ENCODE measurements at regions not wholly inside any gene's neighbourhood (a gene's known extent, or its start where the extent isn't known, plus 50 kb on each side); places are given as distances from the start of the nearest gene placed in this dataset.

GRCh38 chr15:93811305-93811704, 420.1 kb upstream of the MCTP2 start:
- no peaks in the 10 kb centered on the region for H3K79me2 ChIP-seq (ENCODE audit: control insufficient read depth, insufficient read depth, low read length)
- no peak overlapping the region for H3K4me2 ChIP-seq (ENCODE audit: low read length)
- WGBS (ENCODE audit: extremely low coverage, insufficient coverage, low lambda C conversion rate) = no CpG with 5 or more reads among the region's 5 CpGs
- H3K23ac ChIP-seq (ENCODE audit: low read length) = no peak overlapping the region
- no peak overlapping the region for H3K9ac ChIP-seq (ENCODE audit: low read length)
- H2BK15ac ChIP-seq (replicated peaks; ENCODE audit: low read depth) = no peak overlapping the region
- no peak overlapping the region for H3K4ac ChIP-seq (ENCODE audit: low read depth, low read length)
- no peak overlapping the region for H3K18ac ChIP-seq (ENCODE audit: low read length)
- no peak overlapping the region for H3K4me3 ChIP-seq (ENCODE audit: low read length)
- H3K56ac ChIP-seq (ENCODE audit: low read length) = no peak overlapping the region
- H2BK5ac ChIP-seq (ENCODE audit: low read length) = no peak overlapping the region
- no peaks in the 10 kb centered on the region for H3K36me3 ChIP-seq (ENCODE audit: control insufficient read depth, insufficient read depth, low read length)
- H4K8ac ChIP-seq (ENCODE audit: low read depth, low read length) = no peak overlapping the region
- DNase-seq = no peak
- no peak overlapping the region for H4K5ac ChIP-seq (ENCODE audit: low read length)
- no peak overlapping the region for H3K27ac ChIP-seq (ENCODE audit: low read depth, low read length)
- H3K27me3 ChIP-seq (ENCODE audit: insufficient read depth, low read length, poor library complexity) = no peaks in the 10 kb centered on the region
- no peaks in the 10 kb centered on the region for H3K79me1 ChIP-seq (ENCODE audit: low read length)
- no peak overlapping the region for H2BK120ac ChIP-seq (ENCODE audit: low read depth, low read length)
- H3K4me1 ChIP-seq (ENCODE audit: control insufficient read depth, low read depth, low read length) = no peaks in the 10 kb centered on the region
- no peak overlapping the region for H2AK5ac ChIP-seq (ENCODE audit: low read length)

DNA sequence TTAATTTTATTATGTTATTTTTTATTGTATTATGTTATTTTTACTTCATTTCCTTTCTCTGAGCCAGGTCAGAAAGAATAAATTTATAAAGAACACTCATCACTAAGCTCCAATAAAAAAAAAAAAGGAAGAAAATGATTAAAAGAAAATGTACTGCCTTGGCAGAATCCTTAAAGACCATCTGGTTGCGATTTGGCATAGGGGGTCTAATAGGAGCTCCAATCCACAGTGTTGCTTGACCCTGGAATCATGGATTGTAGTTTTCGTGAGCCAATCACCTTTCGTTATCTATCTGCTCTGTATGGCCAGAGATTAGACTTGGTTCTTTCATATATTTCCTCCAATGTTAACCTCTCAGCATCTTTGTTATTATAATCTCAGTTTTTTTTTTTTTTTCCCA, 421.8 kb upstream of the MCTP2 start:
- Histone ChIP-seq H2BK5ac (ENCODE audit: low read length) (no peak overlapping the region), H3K4ac (ENCODE audit: low read depth, low read length) (no peak overlapping the region), H3K4me3 (ENCODE audit: low read length) (no peak overlapping the region), H3K79me1 (ENCODE audit: low read length) (no peaks in the 10 kb centered on the region), H4K8ac (ENCODE audit: low read depth, low read length) (no peak overlapping the region), H2AK5ac (ENCODE audit: low read length) (no peak overlapping the region), H2BK15ac (replicated peaks; ENCODE audit: low read depth) (no peak overlapping the region), H3K4me2 (ENCODE audit: low read length) (no peak overlapping the region), H3K79me2 (ENCODE audit: control insufficient read depth, insufficient read depth, low read length) (no peaks in the 10 kb centered on the region), H3K18ac (ENCODE audit: low read length) (no peak overlapping the region), H3K9ac (ENCODE audit: low read length) (no peak overlapping the region), H2BK120ac (ENCODE audit: low read depth, low read length) (no peak overlapping the region), H3K4me1 (ENCODE audit: control insufficient read depth, low read depth, low read length) (no peaks in the 10 kb centered on the region), H3K27me3 (ENCODE audit: insufficient read depth, low read length, poor library complexity) (no peaks in the 10 kb centered on the region), H3K23ac (ENCODE audit: low read length) (no peak overlapping the region), H3K27ac (ENCODE audit: low read depth, low read length) (no peak overlapping the region), H3K36me3 (ENCODE audit: control insufficient read depth, insufficient read depth, low read length) (no peaks in the 10 kb centered on the region), H3K56ac (ENCODE audit: low read length) (no peak overlapping the region), H4K5ac (ENCODE audit: low read length) (no peak overlapping the region)
- no CpG with 5 or more reads among the region's 3 CpGs for WGBS (ENCODE audit: extremely low coverage, insufficient coverage, low lambda C conversion rate)
- no peak for DNase-seq

DNA sequence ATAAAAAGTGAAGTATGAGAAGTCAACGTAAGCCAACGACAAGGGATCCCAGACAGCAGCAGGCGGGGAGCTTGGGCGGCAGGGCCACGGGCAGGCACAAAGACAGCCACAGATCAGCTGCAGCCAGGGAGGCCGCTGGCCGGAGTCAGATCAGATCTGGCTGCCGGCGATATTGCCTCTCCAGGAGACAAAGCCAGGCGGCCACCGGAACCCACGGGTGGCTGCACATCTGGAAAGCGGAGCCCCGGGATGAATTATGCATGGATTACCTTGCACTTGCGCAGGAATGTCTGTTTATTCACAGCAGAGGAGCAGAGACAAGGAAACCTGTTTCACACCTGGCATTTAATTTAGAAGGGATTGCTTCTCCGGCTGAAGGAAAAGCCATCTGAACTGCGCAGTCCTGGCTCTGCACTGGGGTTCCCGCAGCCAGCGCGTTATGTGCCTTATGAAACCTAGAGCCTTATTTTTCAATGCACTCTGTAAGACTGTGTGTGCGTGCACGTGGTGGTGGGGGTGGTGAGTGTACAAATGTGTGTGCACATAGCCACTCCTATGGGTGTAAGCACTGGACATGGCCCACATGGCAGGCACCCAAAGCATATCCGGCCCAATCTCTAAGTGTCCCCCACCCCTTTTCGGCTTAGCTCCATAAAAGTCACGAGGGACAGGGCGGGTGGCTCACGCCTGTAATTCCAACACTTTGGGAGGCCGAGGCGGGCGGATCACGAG, 427.8 kb upstream of the MCTP2 start:
- Histone ChIP-seq H2BK5ac (ENCODE audit: low read length) (no peak overlapping the region), H3K56ac (ENCODE audit: low read length) (no peak overlapping the region), H3K79me1 (ENCODE audit: low read length) (no peaks in the 10 kb centered on the region), H3K18ac (ENCODE audit: low read length) (no peak overlapping the region), H3K9ac (ENCODE audit: low read length) (no peak overlapping the region), H3K23ac (ENCODE audit: low read length) (no peak overlapping the region), H3K27me3 (ENCODE audit: insufficient read depth, low read length, poor library complexity) (no peaks in the 10 kb centered on the region), H3K4ac (ENCODE audit: low read depth, low read length) (no peak overlapping the region), H4K5ac (ENCODE audit: low read length) (no peak overlapping the region), H3K4me2 (ENCODE audit: low read length) (no peak overlapping the region), H3K36me3 (ENCODE audit: control insufficient read depth, insufficient read depth, low read length) (no peaks in the 10 kb centered on the region), H3K79me2 (ENCODE audit: control insufficient read depth, insufficient read depth, low read length) (no peaks in the 10 kb centered on the region), H4K8ac (ENCODE audit: low read depth, low read length) (no peak overlapping the region), H3K4me1 (ENCODE audit: control insufficient read depth, low read depth, low read length) (no peaks in the 10 kb centered on the region), H2BK15ac (replicated peaks; ENCODE audit: low read depth) (no peak overlapping the region), H2AK5ac (ENCODE audit: low read length) (no peak overlapping the region), H3K4me3 (ENCODE audit: low read length) (no peak overlapping the region), H2BK120ac (ENCODE audit: low read depth, low read length) (no peak overlapping the region), H3K27ac (ENCODE audit: low read depth, low read length) (no peak overlapping the region)
- no peak for DNase-seq
- WGBS (ENCODE audit: extremely low coverage, insufficient coverage, low lambda C conversion rate) = no CpG with 5 or more reads among the region's 31 CpGs

DNA sequence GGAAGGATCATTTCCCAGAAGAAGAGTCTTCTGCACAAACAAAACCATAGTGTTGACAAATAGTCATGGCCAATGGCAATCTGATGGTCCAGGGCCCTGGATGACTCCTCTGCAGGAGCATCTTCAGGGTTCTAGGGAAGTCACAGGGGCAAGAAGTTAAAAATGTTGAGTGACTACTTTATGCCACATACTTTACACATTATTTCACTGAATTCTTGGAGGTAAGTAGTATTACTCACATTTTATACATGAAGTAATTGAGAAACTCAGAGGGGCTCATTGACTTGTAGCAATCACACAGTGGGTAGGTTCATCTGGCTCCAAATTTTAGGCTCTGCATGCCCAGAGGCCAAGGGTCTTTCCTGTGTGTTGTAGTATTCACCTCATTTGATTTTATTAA, 430.2 kb upstream of the MCTP2 start:
- Histone ChIP-seq H3K4me2 (ENCODE audit: low read length) (no peak overlapping the region), H3K27me3 (ENCODE audit: insufficient read depth, low read length, poor library complexity) (no peaks in the 10 kb centered on the region)

GRCh38 chr15:93800805-93801204, 430.6 kb upstream of the MCTP2 start:
- Histone ChIP-seq H3K18ac (ENCODE audit: low read length) (no peak overlapping the region), H2BK15ac (replicated peaks; ENCODE audit: low read depth) (no peak overlapping the region), H3K36me3 (ENCODE audit: control insufficient read depth, insufficient read depth, low read length) (no peaks in the 10 kb centered on the region), H3K4me3 (ENCODE audit: low read length) (no peak overlapping the region), H3K27me3 (ENCODE audit: insufficient read depth, low read length, poor library complexity) (no peaks in the 10 kb centered on the region), H2BK5ac (ENCODE audit: low read length) (no peak overlapping the region), H3K4ac (ENCODE audit: low read depth, low read length) (no peak overlapping the region), H4K5ac (ENCODE audit: low read length) (no peak overlapping the region), H2BK120ac (ENCODE audit: low read depth, low read length) (no peak overlapping the region), H3K4me1 (ENCODE audit: control insufficient read depth, low read depth, low read length) (no peaks in the 10 kb centered on the region), H3K56ac (ENCODE audit: low read length) (no peak overlapping the region), H3K23ac (ENCODE audit: low read length) (no peak overlapping the region), H3K79me2 (ENCODE audit: control insufficient read depth, insufficient read depth, low read length) (no peaks in the 10 kb centered on the region), H3K9ac (ENCODE audit: low read length) (no peak overlapping the region), H3K27ac (ENCODE audit: low read depth, low read length) (no peak overlapping the region), H2AK5ac (ENCODE audit: low read length) (no peak overlapping the region), H3K79me1 (ENCODE audit: low read length) (no peaks in the 10 kb centered on the region), H4K8ac (ENCODE audit: low read depth, low read length) (no peak overlapping the region), H3K4me2 (ENCODE audit: low read length) (no peak overlapping the region)
- DNase-seq = peak; percentile 46
- no CpG with 5 or more reads among the region's 2 CpGs for WGBS (ENCODE audit: extremely low coverage, insufficient coverage, low lambda C conversion rate)

More for the DNA sequence above, 430.2 kb upstream of the MCTP2 start:
- H2AK5ac ChIP-seq (ENCODE audit: low read length) = no peak overlapping the region
- H3K27ac ChIP-seq (ENCODE audit: low read depth, low read length) = no peak overlapping the region
- no peak for DNase-seq
- no peak overlapping the region for H2BK120ac ChIP-seq (ENCODE audit: low read depth, low read length)
- no peak overlapping the region for H3K18ac ChIP-seq (ENCODE audit: low read length)
- no peak overlapping the region for H4K8ac ChIP-seq (ENCODE audit: low read depth, low read length)
- no peak overlapping the region for H2BK15ac ChIP-seq (replicated peaks; ENCODE audit: low read depth)
- no peak overlapping the region for H3K4me3 ChIP-seq (ENCODE audit: low read length)
- no peak overlapping the region for H3K23ac ChIP-seq (ENCODE audit: low read length)
- H2BK5ac ChIP-seq (ENCODE audit: low read length) = no peak overlapping the region
- no peak overlapping the region for H3K4ac ChIP-seq (ENCODE audit: low read depth, low read length)
- no peak overlapping the region for H4K5ac ChIP-seq (ENCODE audit: low read length)
- H3K36me3 ChIP-seq (ENCODE audit: control insufficient read depth, insufficient read depth, low read length) = no peaks in the 10 kb centered on the region
- H3K79me1 ChIP-seq (ENCODE audit: low read length) = no peaks in the 10 kb centered on the region
- no peaks in the 10 kb centered on the region for H3K79me2 ChIP-seq (ENCODE audit: control insufficient read depth, insufficient read depth, low read length)
- H3K4me1 ChIP-seq (ENCODE audit: control insufficient read depth, low read depth, low read length) = no peaks in the 10 kb centered on the region
- H3K9ac ChIP-seq (ENCODE audit: low read length) = no peak overlapping the region
- H3K56ac ChIP-seq (ENCODE audit: low read length) = no peak overlapping the region

DNA sequence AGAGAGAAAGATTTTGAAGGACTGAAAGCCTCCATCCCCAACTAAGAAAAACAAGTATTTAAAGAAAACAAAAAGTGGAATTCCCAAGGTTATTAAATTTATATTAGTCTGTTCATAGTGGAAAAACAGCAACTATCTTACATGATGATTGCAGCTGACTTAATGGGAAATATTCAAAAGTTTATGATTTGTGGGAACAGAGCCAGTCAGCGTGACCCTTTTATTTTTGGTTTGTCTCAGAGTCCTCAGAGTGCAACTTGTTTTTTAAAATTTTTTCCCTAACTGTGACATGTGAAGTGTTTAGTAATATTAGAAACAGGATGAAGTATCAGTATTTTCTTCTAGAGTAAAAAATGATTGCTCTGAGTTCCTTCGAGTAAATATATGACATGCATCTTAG, 441.9 kb upstream of the MCTP2 start:
- Histone ChIP-seq H3K27ac (ENCODE audit: low read depth, low read length) (no peak overlapping the region), H3K18ac (ENCODE audit: low read length) (no peak overlapping the region), H3K56ac (ENCODE audit: low read length) (no peak overlapping the region), H2AK5ac (ENCODE audit: low read length) (no peak overlapping the region), H3K23ac (ENCODE audit: low read length) (no peak overlapping the region), H2BK5ac (ENCODE audit: low read length) (no peak overlapping the region), H4K5ac (ENCODE audit: low read length) (no peak overlapping the region), H3K36me3 (ENCODE audit: control insufficient read depth, insufficient read depth, low read length) (no peaks in the 10 kb centered on the region), H3K4ac (ENCODE audit: low read depth, low read length) (no peak overlapping the region), H3K27me3 (ENCODE audit: insufficient read depth, low read length, poor library complexity) (no peaks in the 10 kb centered on the region), H3K4me2 (ENCODE audit: low read length) (no peak overlapping the region), H3K79me1 (ENCODE audit: low read length) (no peaks in the 10 kb centered on the region), H4K8ac (ENCODE audit: low read depth, low read length) (no peak overlapping the region), H3K79me2 (ENCODE audit: control insufficient read depth, insufficient read depth, low read length) (no peaks in the 10 kb centered on the region), H3K9ac (ENCODE audit: low read length) (no peak overlapping the region), H3K4me1 (ENCODE audit: control insufficient read depth, low read depth, low read length) (no peaks in the 10 kb centered on the region), H2BK15ac (replicated peaks; ENCODE audit: low read depth) (no peak overlapping the region), H2BK120ac (ENCODE audit: low read depth, low read length) (no peak overlapping the region), H3K4me3 (ENCODE audit: low read length) (no peak overlapping the region)
- no peak for DNase-seq
- no CpG with 5 or more reads among the region's 2 CpGs for WGBS (ENCODE audit: extremely low coverage, insufficient coverage, low lambda C conversion rate)
